GM18951 (cell line): ENCODE measurements at regions not wholly inside any gene's neighbourhood (a gene's known extent, or its start where the extent isn't known, plus 50 kb on each side); places are given as distances from the start of the nearest gene placed in this dataset.

Experiments used
- POLR2A ChIP-seq: IDR thresholded peaks from 4 replicates; pipeline ENCODE4 v1.6.1; 2011; ENCODE audit warnings: mild to moderate bottlenecking; ENCODE audit not compliant: insufficient read length, insufficient read depth; ENCODE audit errors: extremely low read depth
- in situ Hi-C: fragments of 300-500 bp; cut with MboI; formaldehyde crosslinking; loops from one replicate; pipeline ENCODE4 v1.12.0; 2022; ENCODE audit warnings: low sequenced_read_pairs, mixed read lengths, inconsistent platforms; ENCODE audit not compliant: unreplicated experiment

GRCh38 chr10:78575400-78575799 lies 493.4 kb upstream of the ZMIZ1 start:
- TF ChIP-seq POLR2A: no peak
- in situ Hi-C loops: no loop called here

DNA sequence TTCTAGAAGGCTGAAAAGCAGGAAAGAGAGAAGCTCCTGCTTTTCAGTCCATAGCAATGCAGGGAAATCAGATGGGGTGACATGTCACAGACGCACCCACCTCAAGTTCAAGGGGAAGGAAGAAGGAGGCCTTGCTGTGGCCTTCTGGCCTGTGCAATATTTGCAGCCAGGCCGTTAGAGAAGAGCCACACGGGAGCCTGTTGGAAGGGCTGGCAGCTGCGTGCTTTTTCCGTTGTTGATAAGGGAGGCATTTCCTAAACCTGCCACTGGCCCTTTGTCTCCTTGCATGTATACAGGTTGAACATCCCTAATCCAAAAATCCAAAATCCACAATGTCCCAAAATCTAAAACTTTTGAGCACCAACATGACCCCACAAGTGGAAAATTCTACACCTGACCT lies 492.5 kb upstream of the ZMIZ1 start:
- no peak for TF ChIP-seq POLR2A
- in situ Hi-C loops: no loop called here

DNA sequence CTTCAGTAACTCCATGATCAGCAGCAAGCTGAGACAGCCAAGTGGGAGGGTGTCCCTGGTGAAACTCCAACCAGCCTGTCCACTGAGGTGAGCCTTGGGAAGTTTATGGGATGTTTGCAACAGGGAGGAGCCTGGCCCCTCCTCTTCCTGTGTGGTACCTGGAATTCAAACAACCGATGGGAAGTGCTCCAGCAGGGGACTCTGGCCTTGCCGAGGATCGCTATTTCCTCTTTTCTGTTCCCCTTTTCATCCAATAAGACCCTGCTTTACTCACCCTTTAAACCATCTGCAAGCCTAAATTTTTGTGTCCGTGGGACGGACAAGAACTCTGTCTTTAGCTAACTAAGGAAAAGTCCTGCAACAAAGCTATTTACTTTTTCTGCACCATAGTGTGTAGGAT lies 491.1 kb upstream of the ZMIZ1 start:
- in situ Hi-C loops: no loop called here
- TF ChIP-seq POLR2A: no peak

- TF ChIP-seq POLR2A: no peak
- in situ Hi-C loops: no loop called here
Measured at GRCh38 chr10:78578929-78579328, 489.8 kb upstream of the ZMIZ1 start.

DNA sequence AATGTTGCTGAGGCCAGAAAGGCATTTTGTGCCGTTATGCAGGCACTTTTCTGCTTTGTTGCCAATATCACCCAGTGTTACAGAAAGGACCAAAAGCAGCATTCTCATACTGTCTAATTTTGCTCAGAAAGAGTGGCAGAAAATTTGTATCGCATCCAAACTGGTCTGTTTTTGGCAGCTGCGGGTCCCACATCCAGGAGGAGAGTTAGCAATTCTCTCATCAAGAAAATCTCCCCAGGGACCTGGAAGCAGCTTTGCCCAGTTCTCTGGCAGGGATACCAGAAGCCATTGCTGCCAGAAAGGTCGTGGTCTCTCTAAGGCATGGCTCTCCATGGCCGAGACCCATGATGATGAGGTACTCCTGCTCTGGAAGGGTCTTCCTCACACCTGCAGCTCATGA lies 489.2 kb upstream of the ZMIZ1 start:
- in situ Hi-C loops: no loop called here
- no peak for TF ChIP-seq POLR2A

GRCh38 chr10:78579995-78580394 lies 488.8 kb upstream of the ZMIZ1 start:
- in situ Hi-C loops: no loop called here

GRCh38 chr10:78581133-78581694 lies 487.6 kb upstream of the ZMIZ1 start:
- in situ Hi-C loops: no loop called here
- TF ChIP-seq POLR2A: no peak

More at GRCh38 chr10:78579995-78580394, 488.8 kb upstream of the ZMIZ1 start:
- no peak for TF ChIP-seq POLR2A

DNA sequence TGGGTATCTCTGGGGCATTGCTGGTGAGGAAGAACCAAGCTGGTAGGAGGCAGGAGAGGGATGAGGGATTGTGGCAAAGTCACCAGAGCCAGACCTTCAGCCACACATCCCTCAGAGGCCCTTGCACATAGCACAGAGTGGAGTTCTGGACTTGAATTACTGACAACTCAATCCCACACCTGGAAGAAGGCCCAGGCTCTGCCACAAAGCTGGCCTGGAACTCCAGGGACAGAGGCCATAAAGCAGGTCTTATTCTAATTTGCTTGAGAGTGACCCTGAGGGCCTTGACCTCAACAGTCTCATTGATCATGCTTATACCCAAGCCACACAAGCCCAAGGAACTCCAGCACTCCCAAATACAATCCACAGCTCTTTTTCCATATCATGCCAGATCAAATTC lies 486.2 kb upstream of the ZMIZ1 start:
- no peak for TF ChIP-seq POLR2A
- in situ Hi-C loops: no loop called here

DNA sequence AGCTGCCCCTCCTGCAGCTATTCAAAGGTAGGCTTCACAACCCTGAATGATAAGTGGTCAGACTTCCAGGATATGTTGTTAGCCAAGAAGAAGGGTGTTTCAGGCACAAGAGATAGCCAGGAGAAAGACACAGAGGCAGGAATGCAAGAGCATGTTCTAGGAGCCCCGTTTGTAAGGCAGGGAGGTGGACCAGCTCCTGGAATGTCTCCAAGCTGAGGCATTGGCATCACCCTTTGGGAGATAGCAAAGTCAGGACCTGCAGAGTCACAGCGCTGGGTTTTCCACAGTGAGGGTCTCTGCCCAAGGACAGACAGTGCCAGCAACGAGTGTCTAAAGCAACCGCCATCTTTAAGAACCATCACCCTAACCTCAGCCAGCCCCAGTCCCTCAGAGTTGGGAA lies 484.5 kb upstream of the ZMIZ1 start:
- in situ Hi-C loops: no loop called here
- no peak for TF ChIP-seq POLR2A

- no peak for TF ChIP-seq POLR2A
- in situ Hi-C loops: no loop called here
Measured at GRCh38 chr10:78584681-78585080, 484.1 kb upstream of the ZMIZ1 start.

- in situ Hi-C loops: no loop called here
- no peak for TF ChIP-seq POLR2A
Measured at GRCh38 chr10:78585952-78586351, 482.8 kb upstream of the ZMIZ1 start.

DNA sequence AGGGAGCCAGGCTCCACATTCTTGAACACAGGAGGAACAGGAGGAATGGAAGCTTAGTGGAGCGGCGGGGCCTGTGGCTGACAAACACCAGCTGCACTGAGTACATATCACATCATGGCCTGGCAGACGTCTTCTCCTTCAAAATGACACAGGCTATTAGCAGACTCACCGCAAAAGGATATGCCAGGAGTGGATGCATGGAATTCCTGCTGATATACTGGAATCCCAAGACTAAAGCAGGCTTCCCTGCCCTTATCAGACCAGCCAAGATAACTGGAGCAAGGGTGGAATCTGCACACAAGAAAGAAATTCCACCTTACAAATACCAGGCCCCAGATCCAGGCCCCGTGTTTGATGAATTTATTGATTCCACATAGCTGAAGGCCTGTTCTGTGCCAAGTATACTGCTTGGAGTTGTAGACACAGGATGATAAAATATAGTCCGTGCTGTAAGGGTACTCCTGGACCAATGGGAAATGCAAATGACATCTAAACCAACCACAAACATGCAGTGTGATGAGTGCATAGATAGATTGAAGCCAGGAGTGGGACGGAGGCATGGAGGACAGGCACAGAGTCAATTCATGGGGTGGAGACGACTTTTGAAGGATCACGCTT lies 480.5 kb upstream of the ZMIZ1 start:
- no peak for TF ChIP-seq POLR2A
- in situ Hi-C loops: no loop called here

DNA sequence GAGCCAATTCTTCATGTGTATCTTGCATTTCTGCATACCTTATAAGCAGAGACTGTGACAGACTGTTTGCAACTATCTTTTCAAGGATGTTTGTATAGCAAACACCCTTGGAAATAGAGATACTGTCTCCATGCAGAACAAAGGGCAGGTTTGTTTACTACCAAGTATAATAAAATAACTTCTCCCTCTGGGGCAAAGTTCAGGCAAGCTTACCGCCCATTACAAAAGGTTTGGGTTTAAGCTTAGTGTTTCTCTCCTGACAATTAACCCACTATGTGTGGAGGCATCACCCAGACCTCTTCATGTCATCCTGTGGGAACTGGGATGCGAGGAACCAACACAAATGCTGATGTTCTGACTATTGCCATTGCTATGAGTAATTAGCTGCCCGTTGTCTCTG lies 479.1 kb upstream of the ZMIZ1 start:
- in situ Hi-C loops: no loop called here
- TF ChIP-seq POLR2A: no peak

DNA sequence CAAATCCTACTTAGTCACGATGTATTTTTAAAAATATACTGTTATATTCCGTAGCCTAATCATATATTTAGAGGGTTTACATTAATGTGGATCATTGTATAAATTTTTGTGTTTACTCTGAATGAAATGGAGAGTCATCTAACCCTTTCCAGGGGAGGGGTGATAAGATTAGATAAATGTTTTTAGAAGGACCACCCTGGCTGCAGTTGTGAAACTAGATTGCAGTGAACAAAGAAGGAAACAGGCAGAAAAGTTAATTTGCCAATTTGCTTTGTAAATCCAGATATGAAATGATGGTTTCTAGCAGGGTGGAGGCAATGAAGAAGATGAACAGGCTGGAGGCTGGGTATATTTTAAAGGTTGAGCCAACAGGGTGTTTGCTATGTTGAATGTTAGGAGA lies 477.7 kb upstream of the ZMIZ1 start:
- no peak for TF ChIP-seq POLR2A
- in situ Hi-C loops: no loop called here

GRCh38 chr10:78594559-78595268 lies 474.1 kb upstream of the ZMIZ1 start:
- in situ Hi-C loops: no loop called here
- TF ChIP-seq POLR2A: no peak

DNA sequence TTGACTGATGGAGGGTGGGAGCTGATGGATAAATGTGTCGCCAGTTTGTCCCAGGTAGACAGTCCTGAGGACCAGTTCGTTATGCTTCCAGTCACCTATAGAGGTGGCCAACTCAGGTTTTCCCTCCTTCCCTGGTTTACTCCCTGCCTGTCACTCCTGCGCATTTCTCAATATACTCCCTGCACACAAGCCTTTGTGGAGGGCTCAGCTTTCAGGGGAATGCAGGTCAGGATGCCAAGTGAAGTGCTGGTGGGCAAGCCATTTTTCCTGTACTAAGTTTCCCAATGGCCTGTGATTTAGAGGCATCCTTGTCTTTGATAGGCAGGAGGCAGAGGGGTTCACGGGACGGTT lies 473.5 kb upstream of the ZMIZ1 start:
- in situ Hi-C loops: no loop called here
- no peak for TF ChIP-seq POLR2A
